ENCODE measurements at regions not wholly inside any gene's neighbourhood (a gene's known extent, or its start where the extent isn't known, plus 50 kb on each side); places are given as distances from the start of the nearest gene placed in this dataset.

DNA sequence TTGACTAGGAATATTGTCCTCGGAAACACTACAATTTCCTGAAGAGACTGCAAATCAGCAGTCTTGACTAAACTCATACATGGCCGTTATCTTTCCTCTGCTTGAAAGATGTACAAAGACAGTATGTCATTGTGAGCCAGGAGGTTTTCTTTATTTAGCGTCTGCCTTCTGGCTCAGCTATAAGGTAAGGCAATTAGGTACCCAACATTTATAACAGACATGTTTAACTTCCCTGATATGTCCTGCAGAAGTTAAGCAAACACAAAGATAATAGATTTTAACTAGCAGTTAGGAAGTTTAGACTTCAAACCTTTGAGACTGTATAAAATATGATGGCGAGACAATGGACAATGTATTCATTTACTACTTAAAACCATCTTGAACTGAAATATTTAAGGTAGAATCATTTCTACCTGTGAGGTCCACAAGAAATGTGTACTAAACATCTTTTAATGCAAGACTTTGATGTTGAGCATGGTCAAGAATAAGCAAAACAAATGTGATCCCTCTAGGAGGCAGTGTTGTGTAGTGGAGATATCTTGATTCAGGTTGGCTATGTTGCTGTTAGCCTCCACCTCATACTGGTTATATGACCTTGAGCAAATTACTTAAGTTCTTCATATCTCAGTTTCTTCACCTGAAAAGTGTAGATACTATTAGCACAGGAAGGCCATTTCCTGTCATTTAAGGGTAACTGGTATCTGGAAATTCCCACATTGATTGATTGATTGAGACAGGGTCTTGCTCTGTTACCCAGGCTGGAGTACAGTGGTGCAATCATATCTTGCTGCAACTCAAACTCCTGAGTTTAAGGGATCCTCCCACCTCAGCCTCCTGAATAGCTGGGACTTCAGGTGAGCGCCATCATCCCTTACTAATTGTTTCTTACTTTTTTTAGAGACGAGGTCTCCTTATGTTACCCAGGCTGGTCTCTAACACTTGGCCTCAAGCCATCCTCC, 96.3 kb upstream of the EEA1 start:
- FAIRE-seq (peak; percentile 82), DNase-seq (ENCODE audit: low read depth in 1 of 2, low spot score in 2 of 2) (no peak)
- no peak overlapping the region for H3K18ac ChIP-seq (ENCODE audit: extremely low read depth, low read length)
- H4K20me1 ChIP-seq (replicated peaks in 1 of 2; ENCODE audit: control insufficient read depth in 1 of 2, insufficient read depth in 2 of 2, low read length in 2 of 2) = no peaks in the 10 kb centered on the region
- H3K27me3 ChIP-seq (replicated peaks in 1 of 4; ENCODE audit: control insufficient read depth in 3 of 4, extremely low read depth in 1 of 4, insufficient read depth in 3 of 4, low read length in 3 of 4) = no peaks in the 10 kb centered on the region
- H3K27ac ChIP-seq (ENCODE audit: low read depth, low read length) = no peak overlapping the region
- H3K9ac ChIP-seq (replicated peaks in 1 of 4; ENCODE audit: extremely low read depth in 1 of 4, low read depth in 3 of 4, low read length in 3 of 4) = no peak overlapping the region
- no peak overlapping the region for H2BK5ac ChIP-seq (ENCODE audit: low read depth, low read length)
- no peak overlapping the region for H2AFZ ChIP-seq (ENCODE audit: low read length)
- no peak overlapping the region for H2AK5ac ChIP-seq (ENCODE audit: low read depth, low read length)
- TF ChIP-seq, protein P1, sequence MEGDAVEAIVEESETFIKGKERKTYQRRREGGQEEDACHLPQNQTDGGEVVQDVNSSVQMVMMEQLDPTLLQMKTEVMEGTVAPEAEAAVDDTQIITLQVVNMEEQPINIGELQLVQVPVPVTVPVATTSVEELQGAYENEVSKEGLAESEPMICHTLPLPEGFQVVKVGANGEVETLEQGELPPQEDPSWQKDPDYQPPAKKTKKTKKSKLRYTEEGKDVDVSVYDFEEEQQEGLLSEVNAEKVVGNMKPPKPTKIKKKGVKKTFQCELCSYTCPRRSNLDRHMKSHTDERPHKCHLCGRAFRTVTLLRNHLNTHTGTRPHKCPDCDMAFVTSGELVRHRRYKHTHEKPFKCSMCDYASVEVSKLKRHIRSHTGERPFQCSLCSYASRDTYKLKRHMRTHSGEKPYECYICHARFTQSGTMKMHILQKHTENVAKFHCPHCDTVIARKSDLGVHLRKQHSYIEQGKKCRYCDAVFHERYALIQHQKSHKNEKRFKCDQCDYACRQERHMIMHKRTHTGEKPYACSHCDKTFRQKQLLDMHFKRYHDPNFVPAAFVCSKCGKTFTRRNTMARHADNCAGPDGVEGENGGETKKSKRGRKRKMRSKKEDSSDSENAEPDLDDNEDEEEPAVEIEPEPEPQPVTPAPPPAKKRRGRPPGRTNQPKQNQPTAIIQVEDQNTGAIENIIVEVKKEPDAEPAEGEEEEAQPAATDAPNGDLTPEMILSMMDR (IDR thresholded peaks at IDR 0.05; ENCODE audit: control extremely low read depth in 1 of 3, insufficient read depth in 1 of 3, low read depth in 1 of 3, low read length in 3 of 3) = peak in 2 of 3 experiments; percentile 55 to 71; a peak in 3 of 4 replicates
- TF ChIP-seq POLR2A (IDR thresholded peaks at IDR 0.05; ENCODE audit: control extremely low read depth in 1 of 2, low read depth in 2 of 2, low read length in 2 of 2) = no peak
- TF ChIP-seq RAD21 (IDR thresholded peaks at IDR 0.05 in 1 of 2, conservative IDR thresholded peaks at IDR 0.05 in 1 of 2; ENCODE audit: low read depth in 2 of 2, low read length in 2 of 2) = peak; percentile 82 to 89
- TF ChIP-seq SP1 (IDR thresholded peaks at IDR 0.05; ENCODE audit: low read depth, low read length) = no peak
- no peaks in the 10 kb centered on the region for H3K79me2 ChIP-seq (ENCODE audit: control insufficient read depth in 1 of 2, insufficient read depth in 2 of 2, low read length in 2 of 2)
- no peak overlapping the region for H3K14ac ChIP-seq (ENCODE audit: insufficient read length)
- no peak overlapping the region for H4K5ac ChIP-seq (ENCODE audit: insufficient read length, low read depth, low read length)
- H3K4me2 ChIP-seq (ENCODE audit: insufficient read depth in 1 of 2, low read depth in 2 of 2, low read length in 2 of 2) = no peak overlapping the region
- peaks cover 0 to 3% (median 0%) of the 10 kb centered on the region in 4 experiments; a peak in 2 of 7 replicates for H3K4me1 ChIP-seq (replicated peaks in 1 of 4; ENCODE audit: control insufficient read depth in 3 of 4, insufficient read depth in 4 of 4, low read length in 3 of 4)
- H3K4ac ChIP-seq (replicated peaks; ENCODE audit: insufficient read length, low read depth, low read length) = no peak overlapping the region
- no peaks in the 10 kb centered on the region for H3K9me3 ChIP-seq (ENCODE audit: insufficient read depth in 2 of 2, low read depth in 1 of 2, low read length in 1 of 2)
- no peak overlapping the region for H2BK20ac ChIP-seq (ENCODE audit: low read length)
- H4K8ac ChIP-seq (ENCODE audit: extremely low read depth, insufficient read depth, low read length) = no peak overlapping the region
- no peak overlapping the region for H2BK120ac ChIP-seq (replicated peaks; ENCODE audit: low read depth, low read length)
- no peak overlapping the region for H2BK15ac ChIP-seq (ENCODE audit: low read length)
- no peak overlapping the region for H3K4me3 ChIP-seq (ENCODE audit: extremely low read depth in 1 of 4, insufficient read depth in 2 of 4, low read depth in 3 of 4, low read length in 4 of 4)
- no peaks in the 10 kb centered on the region for H3K79me1 ChIP-seq (ENCODE audit: low read depth, low read length)
- no peak overlapping the region for H3K56ac ChIP-seq (replicated peaks; ENCODE audit: insufficient read length, low read depth, low read length)
- WGBS, 2 experiments (ENCODE audit: extremely low coverage in 1 of 2, insufficient coverage in 1 of 2, insufficient read length in 1 of 2, insufficient replicate concordance in 2 of 2, low coverage in 1 of 2, low lambda C conversion rate in 2 of 2, missing lambda C conversion rate in 1 of 2) = 84% methylated on average over 6 of the region's 6 CpGs; no CpG with 5 or more reads in 1 of the 2 experiments
- no peaks in the 10 kb centered on the region for H3K36me3 ChIP-seq (ENCODE audit: control insufficient read depth in 2 of 4, insufficient read depth in 4 of 4, low read length in 3 of 4)
- ChIA-PET CTCF (ENCODE audit: partially characterized antibody) (interaction anchor here (0.6 to 1.7 kb wide), 10 partner anchors 9 to 119 kb away, joined by 3 to 4 read pairs (median 4); no protein-coding TSS in a partner anchor), POLR2A (ENCODE audit: partially characterized antibody) (no interaction called here)
- no peak overlapping the region for H3K23ac ChIP-seq (ENCODE audit: insufficient read length)
- H4K91ac ChIP-seq (replicated peaks; ENCODE audit: insufficient read length, low read length) = no peak overlapping the region
- no peaks in the 10 kb centered on the region for H3K23me2 ChIP-seq (ENCODE audit: low read depth, low read length)
- H2BK12ac ChIP-seq (ENCODE audit: low read depth, low read length) = no peak overlapping the region

All from H1 (cell line).